ENCODE measurements at regions not wholly inside any gene's neighbourhood (a gene's known extent, or its start where the extent isn't known, plus 50 kb on each side); places are given as distances from the start of the nearest gene placed in this dataset.
"Not testable (repeated sequence)": the region's sequence is repeated elsewhere in the genome, so short reads cannot be mapped to it uniquely, and the experiment has no call there.

- DNase-seq (ENCODE audit: low read depth): no peak
Measured at GRCh38 chr10:6729071-6729774, 149.1 kb upstream of the PRKCQ start.

GRCh38 chr10:6726924-6727323, 146.8 kb upstream of the PRKCQ start:
- DNase-seq (ENCODE audit: low read depth): no peak

- no peak for DNase-seq (ENCODE audit: low read depth)
Measured at GRCh38 chr10:6722616-6723004, 142.5 kb upstream of the PRKCQ start.

- DNase-seq (ENCODE audit: low read depth): no peak
Measured at GRCh38 chr10:6721964-6722615, 142.0 kb upstream of the PRKCQ start.

GRCh38 chr10:6721480-6721879, 141.4 kb upstream of the PRKCQ start:
- DNase-seq (ENCODE audit: low read depth): no peak

GRCh38 chr10:6719561-6719960, 139.5 kb upstream of the PRKCQ start:
- DNase-seq (ENCODE audit: low read depth): no peak

- no peak for DNase-seq (ENCODE audit: low read depth)
Measured at GRCh38 chr10:6718550-6718949, 138.5 kb upstream of the PRKCQ start.

- no peak for DNase-seq (ENCODE audit: low read depth)
Measured at GRCh38 chr10:6716516-6716915, 136.4 kb upstream of the PRKCQ start.

- no peak for DNase-seq (ENCODE audit: low read depth)
Measured at GRCh38 chr10:6713716-6714115, 133.6 kb upstream of the PRKCQ start.

GRCh38 chr10:6713120-6713519, 133.0 kb upstream of the PRKCQ start:
- no peak for DNase-seq (ENCODE audit: low read depth)

GRCh38 chr10:6711881-6712280, 131.8 kb upstream of the PRKCQ start:
- no peak for DNase-seq (ENCODE audit: low read depth)

GRCh38 chr10:6711408-6711841, 131.3 kb upstream of the PRKCQ start:
- no peak for DNase-seq (ENCODE audit: low read depth)

GRCh38 chr10:6707352-6707751, 127.3 kb upstream of the PRKCQ start:
- DNase-seq (ENCODE audit: low read depth): no peak

- no peak for DNase-seq (ENCODE audit: low read depth)
Measured at GRCh38 chr10:6706725-6707124, 126.6 kb upstream of the PRKCQ start.

- no peak for DNase-seq (ENCODE audit: low read depth)
Measured at GRCh38 chr10:6704896-6705295, 124.8 kb upstream of the PRKCQ start.

GRCh38 chr10:6702833-6703232, 122.8 kb upstream of the PRKCQ start:
- not testable (repeated sequence) for DNase-seq (ENCODE audit: low read depth)

- no peak for DNase-seq (ENCODE audit: low read depth)
Measured at GRCh38 chr10:6702030-6702429, 122.0 kb upstream of the PRKCQ start.

- DNase-seq (ENCODE audit: low read depth): no peak
Measured at GRCh38 chr10:6701289-6701688, 121.2 kb upstream of the PRKCQ start.

- DNase-seq (ENCODE audit: low read depth): no peak
Measured at GRCh38 chr10:6700066-6700465, 120.0 kb upstream of the PRKCQ start.

- DNase-seq (ENCODE audit: low read depth): no peak
Measured at GRCh38 chr10:6699336-6699735, 119.3 kb upstream of the PRKCQ start.

GRCh38 chr10:6695519-6695918, 115.4 kb upstream of the PRKCQ start:
- no peak for DNase-seq (ENCODE audit: low read depth)

GRCh38 chr10:6694447-6695140, 114.5 kb upstream of the PRKCQ start:
- DNase-seq (ENCODE audit: low read depth): no peak

- DNase-seq (ENCODE audit: low read depth): no peak
Measured at GRCh38 chr10:6692856-6693255, 112.8 kb upstream of the PRKCQ start.

Data from activated gamma-delta T cell treated with anti-CD3 and anti-CD28 coated beads, Interleukin-2, amount 50 U/mL, for 16 hours (primary cell).